ENCODE measurements at regions not wholly inside any gene's neighbourhood (a gene's known extent, or its start where the extent isn't known, plus 50 kb on each side); places are given as distances from the start of the nearest gene placed in this dataset.

DNA sequence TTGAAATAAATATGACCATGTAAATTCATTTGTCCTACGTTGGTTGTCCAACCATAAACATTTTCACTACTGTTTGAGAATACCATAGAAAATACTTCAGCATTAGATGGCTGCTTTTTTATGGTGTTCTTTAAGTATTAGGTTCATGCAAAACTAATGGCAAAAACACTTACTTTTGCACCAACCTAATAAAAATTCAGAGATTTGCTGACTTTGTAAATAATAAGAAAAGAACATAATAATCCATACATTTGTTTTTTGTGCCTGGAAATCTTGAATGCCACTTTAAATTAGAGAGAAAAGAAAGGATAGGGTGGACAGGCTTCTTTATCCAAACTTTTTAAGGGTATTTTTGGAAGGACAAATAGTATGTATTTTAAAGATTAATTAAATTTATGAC lies 719.7 kb upstream of the TYRP1 start:
- TF ChIP-seq, protein P1, sequence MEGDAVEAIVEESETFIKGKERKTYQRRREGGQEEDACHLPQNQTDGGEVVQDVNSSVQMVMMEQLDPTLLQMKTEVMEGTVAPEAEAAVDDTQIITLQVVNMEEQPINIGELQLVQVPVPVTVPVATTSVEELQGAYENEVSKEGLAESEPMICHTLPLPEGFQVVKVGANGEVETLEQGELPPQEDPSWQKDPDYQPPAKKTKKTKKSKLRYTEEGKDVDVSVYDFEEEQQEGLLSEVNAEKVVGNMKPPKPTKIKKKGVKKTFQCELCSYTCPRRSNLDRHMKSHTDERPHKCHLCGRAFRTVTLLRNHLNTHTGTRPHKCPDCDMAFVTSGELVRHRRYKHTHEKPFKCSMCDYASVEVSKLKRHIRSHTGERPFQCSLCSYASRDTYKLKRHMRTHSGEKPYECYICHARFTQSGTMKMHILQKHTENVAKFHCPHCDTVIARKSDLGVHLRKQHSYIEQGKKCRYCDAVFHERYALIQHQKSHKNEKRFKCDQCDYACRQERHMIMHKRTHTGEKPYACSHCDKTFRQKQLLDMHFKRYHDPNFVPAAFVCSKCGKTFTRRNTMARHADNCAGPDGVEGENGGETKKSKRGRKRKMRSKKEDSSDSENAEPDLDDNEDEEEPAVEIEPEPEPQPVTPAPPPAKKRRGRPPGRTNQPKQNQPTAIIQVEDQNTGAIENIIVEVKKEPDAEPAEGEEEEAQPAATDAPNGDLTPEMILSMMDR (IDR thresholded peaks at IDR 0.05; ENCODE audit: control extremely low read depth, extremely low read depth) = no peak
- ATAC-seq (ENCODE audit: insufficient read depth, low FRiP score) = no peak
- 69 to 77% methylated on average over 1 of the region's 1 CpG for WGBS, 2 donors
- no peaks in the 10 kb centered on the region for H3K9me3 ChIP-seq (ENCODE audit: control insufficient read depth in 4 of 4, insufficient read depth in 3 of 4, low read length in 3 of 4)
- no peak overlapping the region for H3K4me3 ChIP-seq
- H3K36me3 ChIP-seq (ENCODE audit: control insufficient read depth in 4 of 4, insufficient read depth in 4 of 4, low read length in 4 of 4) = no peaks in the 10 kb centered on the region
- DNase-seq = no peak
- no peak overlapping the region for H3K27ac ChIP-seq (ENCODE audit: low read depth in 1 of 2, low read length in 1 of 2)
- no peak overlapping the region for H3K9ac ChIP-seq (ENCODE audit: insufficient read depth in 1 of 2, low read length in 2 of 2)
- peaks cover 0 to 1% (median 0%) of the 10 kb centered on the region in 5 donors for H3K4me1 ChIP-seq (ENCODE audit: control insufficient read depth in 5 of 5, insufficient read depth in 5 of 5, low read length in 5 of 5)
- no peaks in the 10 kb centered on the region for H3K27me3 ChIP-seq (ENCODE audit: control insufficient read depth in 3 of 3, insufficient read depth in 3 of 3, low read length in 2 of 3)

DNA sequence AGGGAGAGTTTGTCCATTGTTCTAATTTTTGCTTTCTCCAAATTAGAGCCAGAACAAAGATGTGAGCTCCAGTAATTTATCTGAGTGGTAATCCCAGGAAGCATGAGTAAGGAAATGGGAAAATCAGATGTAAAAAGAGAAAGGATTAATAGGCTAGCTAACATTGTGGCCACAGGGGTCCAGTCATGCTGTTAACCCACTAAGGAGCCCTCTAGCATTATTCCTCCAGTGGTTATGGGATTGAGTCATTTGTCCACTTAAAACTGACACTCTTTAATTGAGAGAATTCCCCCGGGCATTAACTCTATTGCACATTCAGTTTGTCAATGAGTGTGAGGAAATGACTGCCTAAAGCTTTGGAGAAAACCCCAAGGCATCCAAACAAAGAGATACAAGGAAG lies 700.3 kb upstream of the TYRP1 start:
- Histone ChIP-seq H3K27ac (ENCODE audit: low read depth in 1 of 2, low read length in 1 of 2) (no peak overlapping the region), H3K36me3 (ENCODE audit: control insufficient read depth in 4 of 4, insufficient read depth in 4 of 4, low read length in 4 of 4) (no peaks in the 10 kb centered on the region), H3K27me3 (ENCODE audit: control insufficient read depth in 3 of 3, insufficient read depth in 3 of 3, low read length in 2 of 3) (no peaks in the 10 kb centered on the region), H3K4me1 (ENCODE audit: control insufficient read depth in 5 of 5, insufficient read depth in 5 of 5, low read length in 5 of 5) (no peaks in the 10 kb centered on the region), H3K9ac (ENCODE audit: insufficient read depth in 1 of 2, low read length in 2 of 2) (no peak overlapping the region), H3K4me3 (no peak overlapping the region), H3K9me3 (ENCODE audit: control insufficient read depth in 4 of 4, insufficient read depth in 3 of 4, low read length in 3 of 4) (peaks cover 0 to 5% (median 0%) of the 10 kb centered on the region in 4 donors)
- ATAC-seq (ENCODE audit: insufficient read depth, low FRiP score) = no peak
- TF ChIP-seq, protein P1 (IDR thresholded peaks at IDR 0.05; ENCODE audit: control extremely low read depth, extremely low read depth) = no peak
- DNase-seq = no peak
- 75 to 85% methylated on average over 1 of the region's 1 CpG for WGBS, 2 donors

DNA sequence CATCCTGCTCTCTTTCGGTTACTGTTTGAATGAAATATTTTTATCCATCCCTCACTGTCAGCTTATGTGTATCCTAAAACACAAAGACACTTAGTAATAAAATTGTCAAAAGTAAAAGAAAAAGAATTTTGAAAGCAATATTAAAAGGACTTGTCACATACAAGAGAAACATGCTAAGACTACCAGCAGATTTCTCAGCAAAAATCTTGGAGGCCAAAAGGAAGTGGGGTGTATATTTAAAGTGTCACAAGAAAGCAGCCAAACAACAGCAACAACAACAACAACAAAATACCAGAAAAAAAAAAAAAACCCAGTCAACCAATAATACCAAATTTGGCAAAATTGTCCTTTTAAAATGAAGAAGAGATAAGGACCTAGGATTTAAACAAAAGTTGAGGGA lies 678.7 kb upstream of the TYRP1 start:
- no peaks in the 10 kb centered on the region for H3K4me1 ChIP-seq (ENCODE audit: control insufficient read depth in 5 of 5, insufficient read depth in 5 of 5, low read length in 5 of 5)
- 91 to 98% methylated on average over 1 of the region's 1 CpG for WGBS, 2 donors
- H3K27ac ChIP-seq (ENCODE audit: low read depth in 1 of 2, low read length in 1 of 2) = no peak overlapping the region
- DNase-seq (no peak), ATAC-seq (ENCODE audit: insufficient read depth, low FRiP score) (no peak)
- no peaks in the 10 kb centered on the region for H3K36me3 ChIP-seq (ENCODE audit: control insufficient read depth in 4 of 4, insufficient read depth in 4 of 4, low read length in 4 of 4)
- H3K9ac ChIP-seq (ENCODE audit: insufficient read depth in 1 of 2, low read length in 2 of 2) = no peak overlapping the region
- H3K4me3 ChIP-seq = no peak overlapping the region
- H3K9me3 ChIP-seq (ENCODE audit: control insufficient read depth in 4 of 4, insufficient read depth in 3 of 4, low read length in 3 of 4) = peaks cover 0 to 10% (median 5%) of the 10 kb centered on the region in 4 donors
- TF ChIP-seq, protein P1 (IDR thresholded peaks at IDR 0.05; ENCODE audit: control extremely low read depth, extremely low read depth) = no peak
- H3K27me3 ChIP-seq (ENCODE audit: control insufficient read depth in 3 of 3, insufficient read depth in 3 of 3, low read length in 2 of 3) = no peaks in the 10 kb centered on the region

DNA sequence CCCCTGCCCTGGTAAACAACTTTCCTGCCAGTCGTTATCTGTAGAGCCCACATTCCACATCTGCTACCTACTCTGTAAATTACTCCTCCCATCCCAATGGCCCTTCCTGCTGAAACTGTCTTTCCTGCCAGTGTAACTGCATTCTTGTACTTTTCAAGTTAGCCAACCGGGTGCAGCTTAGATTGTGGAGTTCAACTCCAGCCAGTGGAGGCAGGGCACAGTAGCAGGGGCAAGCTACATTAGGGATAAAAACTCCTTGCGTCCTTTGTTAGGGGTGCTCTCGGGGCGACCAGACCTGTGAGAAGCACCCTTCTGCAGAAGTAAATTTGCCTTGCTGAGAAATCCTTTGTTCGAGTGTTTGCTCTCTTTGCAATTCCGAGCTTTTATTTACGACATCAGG lies 639.0 kb upstream of the TYRP1 start:
- no peaks in the 10 kb centered on the region for H3K36me3 ChIP-seq (ENCODE audit: control insufficient read depth in 4 of 4, insufficient read depth in 4 of 4, low read length in 4 of 4)
- WGBS, 2 donors = 75 to 79% methylated on average over 8 of the region's 8 CpGs
- no peaks in the 10 kb centered on the region for H3K4me1 ChIP-seq (ENCODE audit: control insufficient read depth in 5 of 5, insufficient read depth in 5 of 5, low read length in 5 of 5)
- H3K9me3 ChIP-seq (ENCODE audit: control insufficient read depth in 4 of 4, insufficient read depth in 3 of 4, low read length in 3 of 4) = peaks cover 0 to 3% (median 2%) of the 10 kb centered on the region in 4 donors
- H3K4me3 ChIP-seq = no peak overlapping the region
- H3K27me3 ChIP-seq (ENCODE audit: control insufficient read depth in 3 of 3, insufficient read depth in 3 of 3, low read length in 2 of 3) = no peaks in the 10 kb centered on the region
- DNase-seq = no peak
- no peak for ATAC-seq (ENCODE audit: insufficient read depth, low FRiP score)
- no peak overlapping the region for H3K9ac ChIP-seq (ENCODE audit: insufficient read depth in 1 of 2, low read length in 2 of 2)
- TF ChIP-seq, protein P1 (IDR thresholded peaks at IDR 0.05; ENCODE audit: control extremely low read depth, extremely low read depth) = no peak
- no peak overlapping the region for H3K27ac ChIP-seq (ENCODE audit: low read depth in 1 of 2, low read length in 1 of 2)

Data from lung (tissue), 11 donors.